Right lobe of liver (tissue), 6 donors: ENCODE measurements at regions not wholly inside any gene's neighbourhood (a gene's known extent, or its start where the extent isn't known, plus 50 kb on each side); places are given as distances from the start of the nearest gene placed in this dataset.

Experiments
- ATAC-seq, 4 donors: fragments of 200-7000 bp; cut with Tn5 transposase; one replicate each; pipeline ENCODE4 v1.9.1; 2020; ENCODE audit warnings: mild to moderate bottlenecking in 4 of 4, moderate library complexity in 4 of 4
- DNase-seq, 3 donors: peaks; one replicate each; pipeline ENCODE4 v3.0.0-alpha.2; 2020
- H3K27ac ChIP-seq, 3 donors: fragments of 200-600 bp; one replicate each; pipeline ENCODE4 v1.8.0; 2022
- H3K27me3 ChIP-seq, 2 donors: fragments of 200-600 bp; one replicate each; pipeline ENCODE4 v1.8.0; 2022
- H3K36me3 ChIP-seq, 4 donors: fragments of 200-600 bp; sonication (generic) in 1 of 4; one replicate each; pipeline versions ENCODE4 v1.5.1 to v1.8.0; 2017 to 2022; ENCODE audit warnings: control low read depth in 1 of 4
- H3K4me1 ChIP-seq, 4 donors: fragments of 200-600 bp; sonication (generic) in 1 of 4; one replicate each; pipeline versions ENCODE4 v1.5.1 to v1.8.0; 2017 to 2022; ENCODE audit warnings: control low read depth in 1 of 4
- H3K4me3 ChIP-seq, 3 donors: fragments of 200-600 bp; one replicate each; pipeline ENCODE4 v1.8.0; 2022
- H3K9me3 ChIP-seq, 4 donors: fragments of 200-600 bp; sonication (generic) in 1 of 4; one replicate each; pipeline versions ENCODE4 v1.5.1 to v1.8.0; 2017 to 2022; ENCODE audit warnings: control low read depth in 1 of 4
- POLR2A ChIP-seq: fragments of 450-650 bp; IDR thresholded peaks from one replicate; pipeline ENCODE4 v1.6.1; 2017; ENCODE audit warnings: antibody characterized with exemption, mild to moderate bottlenecking
- WGBS: methylation state at CpG from one replicate; pipeline ENCODE4 v1.1.6; 2018; ENCODE audit warnings: low coverage, low lambda C conversion rate; ENCODE audit not compliant: insufficient coverage; ENCODE audit errors: missing lambda C conversion rate; 5-methylcytosine and 5-hydroxymethylcytosine counted together
- intact Hi-C, 2 donors: fragments of 100-400 bp; cut with DNase I; formaldehyde crosslinking; loops; one replicate each; pipeline versions ENCODE4 v1.11.2 to v1.14.1; 2022
- TF ChIP-seq, protein P1 (sequence below), 4 donors: fragments of 200-600 bp in 3 of 4; fragments of 450-650 bp in 1 of 4; IDR thresholded peaks; one replicate each; pipeline versions ENCODE4 v1.5.1 to v1.8.0; 2016 to 2022; ENCODE audit warnings: antibody characterized with exemption in 4 of 4, mild to moderate bottlenecking in 2 of 4
- donor health status: DM: no; HTN: yes; CAD: no.
- donor health status: DM: no; HTN: no; CAD: no.
- donor health status: DM: no; HTN: no; CAD: no.
- donor health status: DM: no; HTN: yes; CAD: no.
- donor health status: DM: no; HTN: yes; CAD: no.

DNA sequence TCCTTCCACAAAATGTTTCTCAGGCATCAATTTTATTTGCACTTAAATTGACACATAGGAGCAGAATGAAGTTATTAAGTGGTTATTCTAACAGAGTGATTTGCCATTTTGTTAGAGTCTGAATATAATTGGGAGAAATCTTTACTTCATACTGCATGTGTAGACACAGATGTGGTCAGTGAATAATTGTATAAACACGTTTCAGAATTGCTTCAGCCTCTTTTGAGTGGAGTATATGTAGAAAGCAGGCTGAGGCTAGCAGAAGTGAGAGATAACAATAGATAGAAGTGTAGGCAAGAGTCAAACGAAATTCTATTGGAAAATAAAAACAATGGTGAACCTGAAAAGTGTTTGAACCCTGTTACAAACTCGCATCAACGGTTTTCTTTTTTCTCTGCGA lies 270.7 kb downstream of the TMEM167A start:
- no peak for ATAC-seq
- Histone ChIP-seq H3K4me1 (no peaks in the 10 kb centered on the region), H3K9me3 (no peaks in the 10 kb centered on the region), H3K4me3 (no peak overlapping the region), H3K27ac (no peak overlapping the region), H3K36me3 (no peaks in the 10 kb centered on the region), H3K27me3 (no peaks in the 10 kb centered on the region)
- no peak for DNase-seq
- intact Hi-C loops, result no loop called here
- TF ChIP-seq POLR2A, result no peak
- TF ChIP-seq, protein P1, sequence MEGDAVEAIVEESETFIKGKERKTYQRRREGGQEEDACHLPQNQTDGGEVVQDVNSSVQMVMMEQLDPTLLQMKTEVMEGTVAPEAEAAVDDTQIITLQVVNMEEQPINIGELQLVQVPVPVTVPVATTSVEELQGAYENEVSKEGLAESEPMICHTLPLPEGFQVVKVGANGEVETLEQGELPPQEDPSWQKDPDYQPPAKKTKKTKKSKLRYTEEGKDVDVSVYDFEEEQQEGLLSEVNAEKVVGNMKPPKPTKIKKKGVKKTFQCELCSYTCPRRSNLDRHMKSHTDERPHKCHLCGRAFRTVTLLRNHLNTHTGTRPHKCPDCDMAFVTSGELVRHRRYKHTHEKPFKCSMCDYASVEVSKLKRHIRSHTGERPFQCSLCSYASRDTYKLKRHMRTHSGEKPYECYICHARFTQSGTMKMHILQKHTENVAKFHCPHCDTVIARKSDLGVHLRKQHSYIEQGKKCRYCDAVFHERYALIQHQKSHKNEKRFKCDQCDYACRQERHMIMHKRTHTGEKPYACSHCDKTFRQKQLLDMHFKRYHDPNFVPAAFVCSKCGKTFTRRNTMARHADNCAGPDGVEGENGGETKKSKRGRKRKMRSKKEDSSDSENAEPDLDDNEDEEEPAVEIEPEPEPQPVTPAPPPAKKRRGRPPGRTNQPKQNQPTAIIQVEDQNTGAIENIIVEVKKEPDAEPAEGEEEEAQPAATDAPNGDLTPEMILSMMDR (IDR thresholded peaks at IDR 0.05), result no peak
- WGBS, result 61% methylated on average over 4 of the region's 5 CpGs

DNA sequence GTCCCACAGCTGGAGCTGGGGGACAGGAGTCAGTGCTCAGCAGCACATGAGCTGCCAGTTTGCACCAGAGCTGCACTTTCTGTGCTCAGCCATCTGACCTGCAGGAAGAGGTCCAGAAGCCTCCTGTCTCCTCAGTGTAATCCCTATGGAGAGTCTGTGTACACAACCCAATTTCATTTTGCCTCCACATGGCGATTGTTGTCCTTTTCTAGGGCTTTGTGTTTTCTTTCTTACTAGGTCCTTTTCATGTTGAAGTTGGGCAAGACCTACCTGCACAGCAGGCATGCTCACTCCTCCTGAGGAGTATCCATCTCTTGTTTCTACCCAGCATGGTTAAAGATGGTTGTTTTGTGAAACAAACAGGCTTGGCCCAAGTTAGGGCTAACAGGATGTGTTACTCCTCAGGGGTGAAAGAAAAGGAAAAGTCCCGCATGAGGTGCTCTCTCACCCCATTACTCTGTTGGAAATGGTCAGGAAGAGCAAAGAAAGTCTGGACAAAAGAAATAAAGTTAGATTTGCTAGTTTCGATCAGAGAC lies 273.0 kb downstream of the TMEM167A start:
- Histone ChIP-seq H3K27me3 (no peaks in the 10 kb centered on the region), H3K4me3 (no peak overlapping the region), H3K9me3 (no peaks in the 10 kb centered on the region), H3K36me3 (no peaks in the 10 kb centered on the region), H3K27ac (no peak overlapping the region), H3K4me1 (no peaks in the 10 kb centered on the region)
- ATAC-seq (no peak), DNase-seq (no peak)
- intact Hi-C loops, result no loop called here
- TF ChIP-seq POLR2A, result no peak
- TF ChIP-seq, protein P1 (IDR thresholded peaks at IDR 0.05), result no peak
- 85% methylated on average over 3 of the region's 3 CpGs for WGBS

DNA sequence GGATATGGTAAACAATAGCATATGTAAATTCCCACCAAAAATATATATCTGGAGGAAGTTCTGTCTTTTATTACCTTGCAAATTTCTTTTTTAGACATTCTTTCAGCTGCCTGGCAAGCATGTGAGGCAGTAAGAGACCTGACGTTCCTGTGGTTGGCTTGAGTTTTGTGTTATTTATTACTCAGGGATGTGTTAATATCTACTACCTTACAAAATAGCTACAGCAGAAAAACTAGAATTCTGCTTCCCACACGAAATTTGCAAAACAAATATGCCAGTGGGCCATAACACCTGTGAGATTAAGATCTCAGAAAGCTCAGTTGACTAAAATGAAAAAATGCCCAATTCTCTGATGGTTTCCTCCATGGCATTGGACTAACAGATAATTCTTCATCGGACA lies 274.2 kb downstream of the TMEM167A start:
- intact Hi-C loops, result no loop called here
- H3K4me3 ChIP-seq, result no peak overlapping the region
- H3K36me3 ChIP-seq, result no peaks in the 10 kb centered on the region
- no peaks in the 10 kb centered on the region for H3K4me1 ChIP-seq
- no peak for TF ChIP-seq POLR2A
- TF ChIP-seq, protein P1 (IDR thresholded peaks at IDR 0.05), result no peak
- no peak for ATAC-seq
- 52% methylated on average over 3 of the region's 3 CpGs for WGBS
- DNase-seq, result no peak
- no peak overlapping the region for H3K27ac ChIP-seq
- no peaks in the 10 kb centered on the region for H3K27me3 ChIP-seq
- H3K9me3 ChIP-seq, result no peaks in the 10 kb centered on the region

DNA sequence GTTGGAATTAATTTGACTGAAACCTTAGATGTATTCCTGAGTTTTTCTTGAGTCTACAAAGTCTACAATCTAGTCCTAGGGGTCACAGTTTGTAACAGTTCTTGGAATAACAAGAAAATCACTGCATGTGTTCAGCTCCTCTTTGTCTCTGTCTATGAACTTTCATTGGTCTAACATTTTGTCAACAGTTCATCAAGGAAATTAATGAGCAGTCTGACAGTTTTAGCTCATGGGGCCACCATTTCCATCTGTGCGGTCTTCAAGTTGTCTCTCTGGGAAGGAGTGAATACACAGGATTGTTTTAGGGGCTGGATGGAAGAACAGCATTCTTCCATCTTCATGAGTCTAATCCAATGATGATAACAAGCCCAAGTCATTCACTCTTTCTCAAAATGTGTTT lies 276.4 kb downstream of the TMEM167A start:
- no peaks in the 10 kb centered on the region for H3K9me3 ChIP-seq
- H3K27me3 ChIP-seq, result no peaks in the 10 kb centered on the region
- no peak overlapping the region for H3K4me3 ChIP-seq
- no peaks in the 10 kb centered on the region for H3K36me3 ChIP-seq
- TF ChIP-seq POLR2A, result no peak
- TF ChIP-seq, protein P1 (IDR thresholded peaks at IDR 0.05), result no peak
- DNase-seq (no peak), ATAC-seq (no peak)
- no peak overlapping the region for H3K27ac ChIP-seq
- H3K4me1 ChIP-seq, result no peaks in the 10 kb centered on the region
- intact Hi-C loops, result no loop called here
- 83% methylated on average over 1 of the region's 1 CpG for WGBS
